Tibial nerve (tissue), 4 donors: ENCODE measurements at regions not wholly inside any gene's neighbourhood (a gene's known extent, or its start where the extent isn't known, plus 50 kb on each side); places are given as distances from the start of the nearest gene placed in this dataset.

Experiments
- DNase-seq, 2 donors: peaks; one replicate each; pipeline ENCODE4 v3.0.0-alpha.2; 2019; ENCODE audit warnings: low spot score in 2 of 2
- H3K27ac ChIP-seq, 4 donors: fragments of 200-600 bp; sonication (generic) in 3 of 4; one replicate each; pipeline ENCODE4 v1.5.1; 2017 to 2019; ENCODE audit warnings: mild to moderate bottlenecking in 1 of 4
- H3K27me3 ChIP-seq, 2 donors: fragments of 200-600 bp; sonication (generic) in 1 of 2; one replicate each; pipeline versions ENCODE4 v1.5.1 to v1.6.0; 2017 to 2019
- H3K36me3 ChIP-seq, 3 donors: fragments of 200-600 bp; sonication (generic); one replicate each; pipeline ENCODE4 v1.5.1; 2018 to 2019
- H3K4me1 ChIP-seq, 4 donors: fragments of 200-600 bp; sonication (generic) in 3 of 4; one replicate each; pipeline ENCODE4 v1.5.1; 2017 to 2019
- H3K4me3 ChIP-seq, 4 donors: fragments of 200-600 bp; sonication (generic) in 3 of 4; one replicate each; pipeline ENCODE4 v1.5.1; 2017 to 2019; ENCODE audit warnings: mild to moderate bottlenecking in 1 of 4, moderate library complexity in 1 of 4
- H3K9me3 ChIP-seq, 4 donors: fragments of 200-600 bp; sonication (generic) in 3 of 4; one replicate each; pipeline ENCODE4 v1.5.1; 2017 to 2019
- CTCF ChIP-seq, 5 experiments: fragments of 200-600 bp in 3 of 5; fragments of 450-650 bp in 2 of 5; sonication (generic) in 3 of 5; IDR thresholded peaks; one replicate each; pipeline ENCODE4 v1.5.1; 2016 to 2019; ENCODE audit warnings: antibody characterized with exemption in 5 of 5, mild to moderate bottlenecking in 3 of 5, moderate library complexity in 2 of 5
- EP300 ChIP-seq, 2 donors: sonication (generic); formaldehyde crosslinking; IDR thresholded peaks; one replicate each; pipeline ENCODE4 v1.6.1; 2017; ENCODE audit warnings: antibody characterized with exemption in 2 of 2, mild to moderate bottlenecking in 1 of 2
- POLR2A ChIP-seq, 2 donors: fragments of 450-650 bp; IDR thresholded peaks; one replicate each; pipeline ENCODE4 v1.6.1; 2017; ENCODE audit warnings: antibody characterized with exemption in 2 of 2, mild to moderate bottlenecking in 2 of 2, moderate library complexity in 2 of 2
- WGBS, 2 donors: methylation state at CpG; one replicate each; pipeline ENCODE4 v1.1.5; 2018; 5-methylcytosine and 5-hydroxymethylcytosine counted together

- Histone ChIP-seq H3K9me3 (no peaks in the 10 kb centered on the region), H3K36me3 (no peaks in the 10 kb centered on the region), H3K27me3 (no peaks in the 10 kb centered on the region), H3K4me1 (peaks cover 0 to 5% (median 0%) of the 10 kb centered on the region in 4 donors), H3K27ac (no peak overlapping the region), H3K4me3 (no peak overlapping the region)
- DNase-seq, result no peak
- 48 to 56% methylated on average over 3 of the region's 3 CpGs for WGBS, 2 donors
- no peak for TF ChIP-seq POLR2A (IDR thresholded peaks at IDR 0.05)
- TF ChIP-seq EP300 (IDR thresholded peaks at IDR 0.05), result no peak
- no peak for TF ChIP-seq CTCF (IDR thresholded peaks at IDR 0.05)
Measured at GRCh38 chr14:83379436-83379835, 1845.8 kb upstream of the SEL1L start.

GRCh38 chr14:83384253-83384652, 1850.6 kb upstream of the SEL1L start:
- no peak overlapping the region for H3K4me3 ChIP-seq
- peaks cover 0 to 5% (median 0%) of the 10 kb centered on the region in 4 donors for H3K4me1 ChIP-seq
- H3K9me3 ChIP-seq, result no peaks in the 10 kb centered on the region
- WGBS, 2 donors, result 81 to 82% methylated on average over 3 of the region's 3 CpGs
- no peak overlapping the region for H3K27ac ChIP-seq
- DNase-seq, result no peak
- TF ChIP-seq POLR2A (IDR thresholded peaks at IDR 0.05) (no peak), CTCF (IDR thresholded peaks at IDR 0.05) (no peak), EP300 (IDR thresholded peaks at IDR 0.05) (no peak)
- H3K27me3 ChIP-seq, result no peaks in the 10 kb centered on the region
- no peaks in the 10 kb centered on the region for H3K36me3 ChIP-seq

GRCh38 chr14:83395321-83395720, 1861.7 kb upstream of the SEL1L start:
- no peaks in the 10 kb centered on the region for H3K36me3 ChIP-seq
- TF ChIP-seq POLR2A (IDR thresholded peaks at IDR 0.05) (no peak), CTCF (IDR thresholded peaks at IDR 0.05) (no peak), EP300 (IDR thresholded peaks at IDR 0.05) (no peak)
- no peak overlapping the region for H3K4me3 ChIP-seq
- no peaks in the 10 kb centered on the region for H3K4me1 ChIP-seq
- H3K27ac ChIP-seq, result no peak overlapping the region
- no peaks in the 10 kb centered on the region for H3K9me3 ChIP-seq
- WGBS, 2 donors, result 87 to 88% methylated on average over 2 of the region's 2 CpGs
- DNase-seq, result no peak
- H3K27me3 ChIP-seq, result no peaks in the 10 kb centered on the region

GRCh38 chr14:83416476-83416875, 1882.8 kb upstream of the SEL1L start:
- TF ChIP-seq CTCF (IDR thresholded peaks at IDR 0.05) (no peak), POLR2A (IDR thresholded peaks at IDR 0.05) (no peak), EP300 (IDR thresholded peaks at IDR 0.05) (no peak)
- DNase-seq, result no peak
- Histone ChIP-seq H3K9me3 (no peaks in the 10 kb centered on the region), H3K4me3 (no peak overlapping the region), H3K4me1 (no peaks in the 10 kb centered on the region), H3K27me3 (no peaks in the 10 kb centered on the region), H3K36me3 (no peaks in the 10 kb centered on the region), H3K27ac (no peak overlapping the region)
- 64 to 73% methylated on average over 2 of the region's 2 CpGs for WGBS, 2 donors

GRCh38 chr14:83419420-83419819, 1885.8 kb upstream of the SEL1L start:
- TF ChIP-seq EP300 (IDR thresholded peaks at IDR 0.05) (no peak), POLR2A (IDR thresholded peaks at IDR 0.05) (no peak), CTCF (IDR thresholded peaks at IDR 0.05) (no peak)
- no peaks in the 10 kb centered on the region for H3K36me3 ChIP-seq
- 67 to 70% methylated on average over 4 of the region's 4 CpGs for WGBS, 2 donors
- H3K27ac ChIP-seq, result no peak overlapping the region
- no peaks in the 10 kb centered on the region for H3K4me1 ChIP-seq
- DNase-seq, result no peak
- no peak overlapping the region for H3K4me3 ChIP-seq
- H3K27me3 ChIP-seq, result no peaks in the 10 kb centered on the region
- H3K9me3 ChIP-seq, result no peaks in the 10 kb centered on the region
